ENCODE measurements at regions not wholly inside any gene's neighbourhood (a gene's known extent, or its start where the extent isn't known, plus 50 kb on each side); places are given as distances from the start of the nearest gene placed in this dataset.

- TF ChIP-seq, protein P1, sequence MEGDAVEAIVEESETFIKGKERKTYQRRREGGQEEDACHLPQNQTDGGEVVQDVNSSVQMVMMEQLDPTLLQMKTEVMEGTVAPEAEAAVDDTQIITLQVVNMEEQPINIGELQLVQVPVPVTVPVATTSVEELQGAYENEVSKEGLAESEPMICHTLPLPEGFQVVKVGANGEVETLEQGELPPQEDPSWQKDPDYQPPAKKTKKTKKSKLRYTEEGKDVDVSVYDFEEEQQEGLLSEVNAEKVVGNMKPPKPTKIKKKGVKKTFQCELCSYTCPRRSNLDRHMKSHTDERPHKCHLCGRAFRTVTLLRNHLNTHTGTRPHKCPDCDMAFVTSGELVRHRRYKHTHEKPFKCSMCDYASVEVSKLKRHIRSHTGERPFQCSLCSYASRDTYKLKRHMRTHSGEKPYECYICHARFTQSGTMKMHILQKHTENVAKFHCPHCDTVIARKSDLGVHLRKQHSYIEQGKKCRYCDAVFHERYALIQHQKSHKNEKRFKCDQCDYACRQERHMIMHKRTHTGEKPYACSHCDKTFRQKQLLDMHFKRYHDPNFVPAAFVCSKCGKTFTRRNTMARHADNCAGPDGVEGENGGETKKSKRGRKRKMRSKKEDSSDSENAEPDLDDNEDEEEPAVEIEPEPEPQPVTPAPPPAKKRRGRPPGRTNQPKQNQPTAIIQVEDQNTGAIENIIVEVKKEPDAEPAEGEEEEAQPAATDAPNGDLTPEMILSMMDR (conservative IDR thresholded peaks at IDR 0.05; ENCODE audit: low read depth in 2 of 2): no peak
- TF ChIP-seq EZH2phosphoT487 (IDR thresholded peaks at IDR 0.05; ENCODE audit: unreplicated experiment) (no peak), EZH2 (IDR thresholded peaks at IDR 0.05; ENCODE audit: low read depth, unreplicated experiment) (no peak), POLR2AphosphoS5 (IDR thresholded peaks at IDR 0.05; ENCODE audit: low read depth) (no peak), ETS1 (IDR thresholded peaks at IDR 0.05) (no peak), CREB1 (CRISPR knock-in tag; IDR thresholded peaks at IDR 0.05; ENCODE audit: low read depth) (no peak), ZNF331 (CRISPR knock-in tag; IDR thresholded peaks at IDR 0.05; ENCODE audit: low read depth) (no peak), STAT1 (IDR thresholded peaks at IDR 0.05; ENCODE audit: unreplicated experiment) (no peak), ZNF114 (CRISPR knock-in tag; IDR thresholded peaks at IDR 0.05) (no peak)
- TF ChIP-seq, protein P2, sequence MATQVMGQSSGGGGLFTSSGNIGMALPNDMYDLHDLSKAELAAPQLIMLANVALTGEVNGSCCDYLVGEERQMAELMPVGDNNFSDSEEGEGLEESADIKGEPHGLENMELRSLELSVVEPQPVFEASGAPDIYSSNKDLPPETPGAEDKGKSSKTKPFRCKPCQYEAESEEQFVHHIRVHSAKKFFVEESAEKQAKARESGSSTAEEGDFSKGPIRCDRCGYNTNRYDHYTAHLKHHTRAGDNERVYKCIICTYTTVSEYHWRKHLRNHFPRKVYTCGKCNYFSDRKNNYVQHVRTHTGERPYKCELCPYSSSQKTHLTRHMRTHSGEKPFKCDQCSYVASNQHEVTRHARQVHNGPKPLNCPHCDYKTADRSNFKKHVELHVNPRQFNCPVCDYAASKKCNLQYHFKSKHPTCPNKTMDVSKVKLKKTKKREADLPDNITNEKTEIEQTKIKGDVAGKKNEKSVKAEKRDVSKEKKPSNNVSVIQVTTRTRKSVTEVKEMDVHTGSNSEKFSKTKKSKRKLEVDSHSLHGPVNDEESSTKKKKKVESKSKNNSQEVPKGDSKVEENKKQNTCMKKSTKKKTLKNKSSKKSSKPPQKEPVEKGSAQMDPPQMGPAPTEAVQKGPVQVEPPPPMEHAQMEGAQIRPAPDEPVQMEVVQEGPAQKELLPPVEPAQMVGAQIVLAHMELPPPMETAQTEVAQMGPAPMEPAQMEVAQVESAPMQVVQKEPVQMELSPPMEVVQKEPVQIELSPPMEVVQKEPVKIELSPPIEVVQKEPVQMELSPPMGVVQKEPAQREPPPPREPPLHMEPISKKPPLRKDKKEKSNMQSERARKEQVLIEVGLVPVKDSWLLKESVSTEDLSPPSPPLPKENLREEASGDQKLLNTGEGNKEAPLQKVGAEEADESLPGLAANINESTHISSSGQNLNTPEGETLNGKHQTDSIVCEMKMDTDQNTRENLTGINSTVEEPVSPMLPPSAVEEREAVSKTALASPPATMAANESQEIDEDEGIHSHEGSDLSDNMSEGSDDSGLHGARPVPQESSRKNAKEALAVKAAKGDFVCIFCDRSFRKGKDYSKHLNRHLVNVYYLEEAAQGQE (IDR thresholded peaks at IDR 0.05; ENCODE audit: unreplicated experiment): no peak
Measured at GRCh38 chr6:113719064-113719463, 138.1 kb upstream of the MARCKS start.
